ENCODE measurements at regions not wholly inside any gene's neighbourhood (a gene's known extent, or its start where the extent isn't known, plus 50 kb on each side); places are given as distances from the start of the nearest gene placed in this dataset.

DNA sequence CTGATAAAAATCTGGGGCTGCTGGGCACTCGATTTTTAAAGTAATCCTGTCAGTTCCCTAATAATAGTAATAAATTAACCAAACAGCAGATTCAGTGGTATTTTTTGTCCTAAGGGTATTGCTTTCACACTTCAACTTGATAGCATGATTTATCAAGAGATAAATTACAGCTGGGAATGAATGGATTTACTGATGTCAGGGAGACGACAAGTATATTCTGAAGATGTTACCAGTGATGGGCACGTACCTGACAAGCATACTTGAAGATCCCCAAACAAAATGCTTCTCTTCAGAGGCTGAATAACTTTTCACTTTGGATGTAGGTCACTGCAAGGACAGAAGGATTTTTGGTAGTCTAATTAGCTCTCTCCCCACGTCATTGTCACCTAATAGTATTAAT is 82.0 kb downstream of the OLFM4 start:
- WGBS, 2 experiments (ENCODE audit: extremely low coverage in 1 of 2, insufficient coverage in 1 of 2, insufficient read length in 1 of 2, insufficient replicate concordance in 2 of 2, low coverage in 1 of 2, low lambda C conversion rate in 2 of 2, missing lambda C conversion rate in 1 of 2): 93% methylated on average over 4 of the region's 4 CpGs; no CpG with 5 or more reads in 1 of the 2 experiments
- Histone ChIP-seq H4K8ac (ENCODE audit: extremely low read depth, insufficient read depth, low read length) (no peak overlapping the region), H3K9ac (replicated peaks in 1 of 4; ENCODE audit: extremely low read depth in 1 of 4, low read depth in 3 of 4, low read length in 3 of 4) (no peak overlapping the region), H2BK12ac (ENCODE audit: low read depth, low read length) (no peak overlapping the region), H4K5ac (ENCODE audit: insufficient read length, low read depth, low read length) (no peak overlapping the region), H3K56ac (replicated peaks; ENCODE audit: insufficient read length, low read depth, low read length) (no peak overlapping the region), H3K23ac (ENCODE audit: insufficient read length) (no peak overlapping the region), H3K4me3 (ENCODE audit: extremely low read depth in 1 of 4, insufficient read depth in 2 of 4, low read depth in 3 of 4, low read length in 4 of 4) (no peak overlapping the region), H2BK5ac (ENCODE audit: low read depth, low read length) (no peak overlapping the region), H2BK15ac (ENCODE audit: low read length) (no peak overlapping the region), H3K23me2 (ENCODE audit: low read depth, low read length) (no peaks in the 10 kb centered on the region), H3K79me2 (ENCODE audit: control insufficient read depth in 1 of 2, insufficient read depth in 2 of 2, low read length in 2 of 2) (no peaks in the 10 kb centered on the region), H2AFZ (ENCODE audit: low read length) (no peak overlapping the region), H3K18ac (ENCODE audit: extremely low read depth, low read length) (no peak overlapping the region), H3K36me3 (ENCODE audit: control insufficient read depth in 2 of 4, insufficient read depth in 4 of 4, low read length in 3 of 4) (no peaks in the 10 kb centered on the region), H3K27me3 (replicated peaks in 1 of 4; ENCODE audit: control insufficient read depth in 3 of 4, extremely low read depth in 1 of 4, insufficient read depth in 3 of 4, low read length in 3 of 4) (no peaks in the 10 kb centered on the region), H4K20me1 (replicated peaks in 1 of 2; ENCODE audit: control insufficient read depth in 1 of 2, insufficient read depth in 2 of 2, low read length in 2 of 2) (no peaks in the 10 kb centered on the region), H2AK5ac (ENCODE audit: low read depth, low read length) (no peak overlapping the region), H4K91ac (replicated peaks; ENCODE audit: insufficient read length, low read length) (no peak overlapping the region), H3K4ac (replicated peaks; ENCODE audit: insufficient read length, low read depth, low read length) (no peak overlapping the region), H3K4me2 (ENCODE audit: insufficient read depth in 1 of 2, low read depth in 2 of 2, low read length in 2 of 2) (no peak overlapping the region), H3K9me3 (ENCODE audit: insufficient read depth in 2 of 2, low read depth in 1 of 2, low read length in 1 of 2) (no peaks in the 10 kb centered on the region), H2BK120ac (replicated peaks; ENCODE audit: low read depth, low read length) (no peak overlapping the region), H3K79me1 (ENCODE audit: low read depth, low read length) (no peaks in the 10 kb centered on the region), H2BK20ac (ENCODE audit: low read length) (no peak overlapping the region), H3K4me1 (replicated peaks in 1 of 4; ENCODE audit: control insufficient read depth in 3 of 4, insufficient read depth in 4 of 4, low read length in 3 of 4) (no peaks in the 10 kb centered on the region), H3K14ac (ENCODE audit: insufficient read length) (no peak overlapping the region), H3K27ac (ENCODE audit: low read depth, low read length) (no peak overlapping the region)
- ChIA-PET CTCF (ENCODE audit: partially characterized antibody) (no interaction called here), POLR2A (ENCODE audit: partially characterized antibody) (no interaction called here)
- TF ChIP-seq CEBPB (IDR thresholded peaks at IDR 0.05; ENCODE audit: low read depth, low read length) (no peak), CREB1 (IDR thresholded peaks at IDR 0.05) (no peak), TAF1 (IDR thresholded peaks at IDR 0.05; ENCODE audit: low read depth, low read length) (no peak), JUN (IDR thresholded peaks at IDR 0.05; ENCODE audit: low read depth, low read length) (no peak), TBP (IDR thresholded peaks at IDR 0.05; ENCODE audit: low read depth, low read length) (no peak), JUND (IDR thresholded peaks at IDR 0.05; ENCODE audit: low read length) (no peak)
- TF ChIP-seq, protein P1, sequence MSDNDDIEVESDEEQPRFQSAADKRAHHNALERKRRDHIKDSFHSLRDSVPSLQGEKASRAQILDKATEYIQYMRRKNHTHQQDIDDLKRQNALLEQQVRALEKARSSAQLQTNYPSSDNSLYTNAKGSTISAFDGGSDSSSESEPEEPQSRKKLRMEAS (IDR thresholded peaks at IDR 0.05): no peak
- FAIRE-seq (no peak), DNase-seq (ENCODE audit: low read depth in 1 of 2, low spot score in 2 of 2) (no peak)
